Right lobe of liver (tissue), 4 donors: ENCODE measurements at regions not wholly inside any gene's neighbourhood (a gene's known extent, or its start where the extent isn't known, plus 50 kb on each side); places are given as distances from the start of the nearest gene placed in this dataset.

Experiments
- POLR2A ChIP-seq: fragments of 450-650 bp; IDR thresholded peaks from one replicate; pipeline ENCODE4 v1.6.1; 2017; ENCODE audit warnings: antibody characterized with exemption, mild to moderate bottlenecking
- TF ChIP-seq, protein P1 (sequence below), 4 donors: fragments of 200-600 bp in 3 of 4; fragments of 450-650 bp in 1 of 4; IDR thresholded peaks; one replicate each; pipeline versions ENCODE4 v1.5.1 to v1.8.0; 2016 to 2022; ENCODE audit warnings: antibody characterized with exemption in 4 of 4, mild to moderate bottlenecking in 2 of 4
- donor health status: DM: no; HTN: no; CAD: no.
- donor health status: DM: no; HTN: no; CAD: no.
- donor health status: DM: no; HTN: yes; CAD: no.

DNA sequence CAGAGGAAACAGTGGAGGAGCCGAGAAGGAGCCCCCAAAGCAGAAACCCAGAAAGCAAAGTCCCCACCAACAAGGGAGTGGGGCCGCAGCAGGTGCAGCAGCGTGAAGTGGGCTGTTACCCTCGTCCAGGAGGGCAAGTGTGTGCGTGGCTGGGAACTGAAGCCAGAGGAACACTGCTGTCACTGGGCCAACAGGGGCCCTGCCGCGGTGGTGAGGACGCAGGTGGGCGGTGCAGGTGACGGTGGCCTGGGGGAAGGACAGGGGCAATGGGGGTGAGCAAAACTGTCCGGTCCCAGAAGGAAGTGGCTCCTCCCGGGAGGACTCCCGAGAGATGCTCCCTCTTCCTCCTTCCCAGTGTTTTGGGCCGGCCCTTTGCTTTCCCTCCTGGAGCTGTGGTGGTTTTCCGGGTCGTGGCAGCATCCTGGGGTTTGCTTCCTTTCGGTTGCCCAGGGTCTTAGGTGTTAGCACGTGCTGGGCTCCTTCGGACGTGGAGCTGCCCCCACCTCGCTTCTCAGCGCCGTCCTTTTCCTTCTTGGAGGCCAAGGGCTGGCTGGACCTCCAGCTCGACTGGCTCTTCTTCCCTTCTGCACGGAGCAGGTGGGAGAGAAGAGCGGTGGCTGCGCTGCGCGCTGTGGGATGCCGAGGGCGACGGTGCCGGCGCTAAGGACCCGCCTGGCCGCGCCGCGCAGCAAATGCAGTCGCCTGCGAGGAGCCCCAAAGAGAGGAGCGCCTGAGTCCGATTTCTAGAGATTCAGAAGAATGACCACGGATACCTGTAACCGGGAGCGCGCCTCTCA is 62.7 kb upstream of the SLC2A12 start:
- TF ChIP-seq, protein P1, sequence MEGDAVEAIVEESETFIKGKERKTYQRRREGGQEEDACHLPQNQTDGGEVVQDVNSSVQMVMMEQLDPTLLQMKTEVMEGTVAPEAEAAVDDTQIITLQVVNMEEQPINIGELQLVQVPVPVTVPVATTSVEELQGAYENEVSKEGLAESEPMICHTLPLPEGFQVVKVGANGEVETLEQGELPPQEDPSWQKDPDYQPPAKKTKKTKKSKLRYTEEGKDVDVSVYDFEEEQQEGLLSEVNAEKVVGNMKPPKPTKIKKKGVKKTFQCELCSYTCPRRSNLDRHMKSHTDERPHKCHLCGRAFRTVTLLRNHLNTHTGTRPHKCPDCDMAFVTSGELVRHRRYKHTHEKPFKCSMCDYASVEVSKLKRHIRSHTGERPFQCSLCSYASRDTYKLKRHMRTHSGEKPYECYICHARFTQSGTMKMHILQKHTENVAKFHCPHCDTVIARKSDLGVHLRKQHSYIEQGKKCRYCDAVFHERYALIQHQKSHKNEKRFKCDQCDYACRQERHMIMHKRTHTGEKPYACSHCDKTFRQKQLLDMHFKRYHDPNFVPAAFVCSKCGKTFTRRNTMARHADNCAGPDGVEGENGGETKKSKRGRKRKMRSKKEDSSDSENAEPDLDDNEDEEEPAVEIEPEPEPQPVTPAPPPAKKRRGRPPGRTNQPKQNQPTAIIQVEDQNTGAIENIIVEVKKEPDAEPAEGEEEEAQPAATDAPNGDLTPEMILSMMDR (IDR thresholded peaks at IDR 0.05): no peak
- TF ChIP-seq POLR2A: no peak
